ENCODE measurements at regions not wholly inside any gene's neighbourhood (a gene's known extent, or its start where the extent isn't known, plus 50 kb on each side); places are given as distances from the start of the nearest gene placed in this dataset.

GRCh38 chr2:147548451-147548850, 296.4 kb upstream of the ACVR2A start:
- TF ChIP-seq CTCF (IDR thresholded peaks at IDR 0.05) (no peak), POLR2A (IDR thresholded peaks at IDR 0.05) (no peak), EP300 (IDR thresholded peaks at IDR 0.05) (no peak)
